ENCODE measurements at regions not wholly inside any gene's neighbourhood (a gene's known extent, or its start where the extent isn't known, plus 50 kb on each side); places are given as distances from the start of the nearest gene placed in this dataset.

DNA sequence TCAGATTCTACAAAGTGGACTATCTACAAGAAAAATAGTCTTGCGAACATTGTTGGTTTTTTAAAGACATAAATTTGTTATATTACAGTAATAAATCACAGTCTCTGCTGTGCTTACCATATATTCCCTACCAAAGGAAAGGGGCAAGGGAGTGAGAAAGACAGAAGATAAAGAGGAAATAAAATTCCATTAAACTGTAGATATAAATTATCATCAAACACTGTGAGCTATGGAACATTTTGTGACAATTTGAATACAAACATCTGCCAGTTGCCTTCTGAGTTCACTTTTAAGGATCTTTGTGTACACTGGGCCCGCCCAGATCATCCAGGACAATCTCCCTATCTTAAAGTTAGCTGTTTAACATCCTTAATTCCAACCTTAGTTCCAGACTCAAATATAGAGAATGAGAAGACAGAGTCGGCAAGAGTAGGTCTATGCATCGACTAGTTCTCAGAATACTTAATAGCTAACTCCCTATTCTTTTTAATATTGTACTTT is 122.8 kb downstream of the NUFIP1 start:
- TF ChIP-seq, protein P1, sequence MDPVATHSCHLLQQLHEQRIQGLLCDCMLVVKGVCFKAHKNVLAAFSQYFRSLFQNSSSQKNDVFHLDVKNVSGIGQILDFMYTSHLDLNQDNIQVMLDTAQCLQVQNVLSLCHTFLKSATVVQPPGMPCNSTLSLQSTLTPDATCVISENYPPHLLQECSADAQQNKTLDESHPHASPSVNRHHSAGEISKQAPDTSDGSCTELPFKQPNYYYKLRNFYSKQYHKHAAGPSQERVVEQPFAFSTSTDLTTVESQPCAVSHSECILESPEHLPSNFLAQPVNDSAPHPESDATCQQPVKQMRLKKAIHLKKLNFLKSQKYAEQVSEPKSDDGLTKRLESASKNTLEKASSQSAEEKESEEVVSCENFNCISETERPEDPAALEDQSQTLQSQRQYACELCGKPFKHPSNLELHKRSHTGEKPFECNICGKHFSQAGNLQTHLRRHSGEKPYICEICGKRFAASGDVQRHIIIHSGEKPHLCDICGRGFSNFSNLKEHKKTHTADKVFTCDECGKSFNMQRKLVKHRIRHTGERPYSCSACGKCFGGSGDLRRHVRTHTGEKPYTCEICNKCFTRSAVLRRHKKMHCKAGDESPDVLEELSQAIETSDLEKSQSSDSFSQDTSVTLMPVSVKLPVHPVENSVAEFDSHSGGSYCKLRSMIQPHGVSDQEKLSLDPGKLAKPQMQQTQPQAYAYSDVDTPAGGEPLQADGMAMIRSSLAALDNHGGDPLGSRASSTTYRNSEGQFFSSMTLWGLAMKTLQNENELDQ (tag by site-specific recombination; IDR thresholded peaks at IDR 0.05; ENCODE audit: low read depth): no peak
- TF ChIP-seq MZF1 (tag by site-specific recombination; IDR thresholded peaks at IDR 0.05; ENCODE audit: borderline replicate concordance) (no peak), ZNF530 (tag by site-specific recombination; IDR thresholded peaks at IDR 0.05; ENCODE audit: low read depth) (no peak), ZFHX2 (tag by site-specific recombination; conservative IDR thresholded peaks at IDR 0.05) (no peak)
- TF ChIP-seq, protein P2, sequence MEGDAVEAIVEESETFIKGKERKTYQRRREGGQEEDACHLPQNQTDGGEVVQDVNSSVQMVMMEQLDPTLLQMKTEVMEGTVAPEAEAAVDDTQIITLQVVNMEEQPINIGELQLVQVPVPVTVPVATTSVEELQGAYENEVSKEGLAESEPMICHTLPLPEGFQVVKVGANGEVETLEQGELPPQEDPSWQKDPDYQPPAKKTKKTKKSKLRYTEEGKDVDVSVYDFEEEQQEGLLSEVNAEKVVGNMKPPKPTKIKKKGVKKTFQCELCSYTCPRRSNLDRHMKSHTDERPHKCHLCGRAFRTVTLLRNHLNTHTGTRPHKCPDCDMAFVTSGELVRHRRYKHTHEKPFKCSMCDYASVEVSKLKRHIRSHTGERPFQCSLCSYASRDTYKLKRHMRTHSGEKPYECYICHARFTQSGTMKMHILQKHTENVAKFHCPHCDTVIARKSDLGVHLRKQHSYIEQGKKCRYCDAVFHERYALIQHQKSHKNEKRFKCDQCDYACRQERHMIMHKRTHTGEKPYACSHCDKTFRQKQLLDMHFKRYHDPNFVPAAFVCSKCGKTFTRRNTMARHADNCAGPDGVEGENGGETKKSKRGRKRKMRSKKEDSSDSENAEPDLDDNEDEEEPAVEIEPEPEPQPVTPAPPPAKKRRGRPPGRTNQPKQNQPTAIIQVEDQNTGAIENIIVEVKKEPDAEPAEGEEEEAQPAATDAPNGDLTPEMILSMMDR (tag by site-specific recombination; IDR thresholded peaks at IDR 0.05): no peak
- TF ChIP-seq, protein P3, sequence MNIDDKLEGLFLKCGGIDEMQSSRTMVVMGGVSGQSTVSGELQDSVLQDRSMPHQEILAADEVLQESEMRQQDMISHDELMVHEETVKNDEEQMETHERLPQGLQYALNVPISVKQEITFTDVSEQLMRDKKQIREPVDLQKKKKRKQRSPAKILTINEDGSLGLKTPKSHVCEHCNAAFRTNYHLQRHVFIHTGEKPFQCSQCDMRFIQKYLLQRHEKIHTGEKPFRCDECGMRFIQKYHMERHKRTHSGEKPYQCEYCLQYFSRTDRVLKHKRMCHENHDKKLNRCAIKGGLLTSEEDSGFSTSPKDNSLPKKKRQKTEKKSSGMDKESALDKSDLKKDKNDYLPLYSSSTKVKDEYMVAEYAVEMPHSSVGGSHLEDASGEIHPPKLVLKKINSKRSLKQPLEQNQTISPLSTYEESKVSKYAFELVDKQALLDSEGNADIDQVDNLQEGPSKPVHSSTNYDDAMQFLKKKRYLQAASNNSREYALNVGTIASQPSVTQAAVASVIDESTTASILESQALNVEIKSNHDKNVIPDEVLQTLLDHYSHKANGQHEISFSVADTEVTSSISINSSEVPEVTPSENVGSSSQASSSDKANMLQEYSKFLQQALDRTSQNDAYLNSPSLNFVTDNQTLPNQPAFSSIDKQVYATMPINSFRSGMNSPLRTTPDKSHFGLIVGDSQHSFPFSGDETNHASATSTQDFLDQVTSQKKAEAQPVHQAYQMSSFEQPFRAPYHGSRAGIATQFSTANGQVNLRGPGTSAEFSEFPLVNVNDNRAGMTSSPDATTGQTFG (tag by site-specific recombination; IDR thresholded peaks at IDR 0.05; ENCODE audit: borderline replicate concordance): no peak
- TF ChIP-seq, protein P4, sequence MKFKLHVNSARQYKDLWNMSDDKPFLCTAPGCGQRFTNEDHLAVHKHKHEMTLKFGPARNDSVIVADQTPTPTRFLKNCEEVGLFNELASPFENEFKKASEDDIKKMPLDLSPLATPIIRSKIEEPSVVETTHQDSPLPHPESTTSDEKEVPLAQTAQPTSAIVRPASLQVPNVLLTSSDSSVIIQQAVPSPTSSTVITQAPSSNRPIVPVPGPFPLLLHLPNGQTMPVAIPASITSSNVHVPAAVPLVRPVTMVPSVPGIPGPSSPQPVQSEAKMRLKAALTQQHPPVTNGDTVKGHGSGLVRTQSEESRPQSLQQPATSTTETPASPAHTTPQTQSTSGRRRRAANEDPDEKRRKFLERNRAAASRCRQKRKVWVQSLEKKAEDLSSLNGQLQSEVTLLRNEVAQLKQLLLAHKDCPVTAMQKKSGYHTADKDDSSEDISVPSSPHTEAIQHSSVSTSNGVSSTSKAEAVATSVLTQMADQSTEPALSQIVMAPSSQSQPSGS (tag by site-specific recombination; IDR thresholded peaks at IDR 0.05; ENCODE audit: low read depth): no peak
